ENCODE measurements at regions not wholly inside any gene's neighbourhood (a gene's known extent, or its start where the extent isn't known, plus 50 kb on each side); places are given as distances from the start of the nearest gene placed in this dataset.

GRCh38 chr7:79786187-79786586, 332.7 kb upstream of the MAGI2 start:
- H3K4me3 ChIP-seq (ENCODE audit: control insufficient read depth, low read depth, low read length), result no peak overlapping the region
- TF ChIP-seq, protein P1, sequence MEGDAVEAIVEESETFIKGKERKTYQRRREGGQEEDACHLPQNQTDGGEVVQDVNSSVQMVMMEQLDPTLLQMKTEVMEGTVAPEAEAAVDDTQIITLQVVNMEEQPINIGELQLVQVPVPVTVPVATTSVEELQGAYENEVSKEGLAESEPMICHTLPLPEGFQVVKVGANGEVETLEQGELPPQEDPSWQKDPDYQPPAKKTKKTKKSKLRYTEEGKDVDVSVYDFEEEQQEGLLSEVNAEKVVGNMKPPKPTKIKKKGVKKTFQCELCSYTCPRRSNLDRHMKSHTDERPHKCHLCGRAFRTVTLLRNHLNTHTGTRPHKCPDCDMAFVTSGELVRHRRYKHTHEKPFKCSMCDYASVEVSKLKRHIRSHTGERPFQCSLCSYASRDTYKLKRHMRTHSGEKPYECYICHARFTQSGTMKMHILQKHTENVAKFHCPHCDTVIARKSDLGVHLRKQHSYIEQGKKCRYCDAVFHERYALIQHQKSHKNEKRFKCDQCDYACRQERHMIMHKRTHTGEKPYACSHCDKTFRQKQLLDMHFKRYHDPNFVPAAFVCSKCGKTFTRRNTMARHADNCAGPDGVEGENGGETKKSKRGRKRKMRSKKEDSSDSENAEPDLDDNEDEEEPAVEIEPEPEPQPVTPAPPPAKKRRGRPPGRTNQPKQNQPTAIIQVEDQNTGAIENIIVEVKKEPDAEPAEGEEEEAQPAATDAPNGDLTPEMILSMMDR (IDR thresholded peaks at IDR 0.05; ENCODE audit: control insufficient read depth, insufficient read depth, low read depth, low read length, missing control alignments), result no peak
- no peak for DNase-seq (ENCODE audit: low read depth)

GRCh38 chr7:79785556-79785955, 332.1 kb upstream of the MAGI2 start:
- no peak overlapping the region for H3K4me3 ChIP-seq (ENCODE audit: control insufficient read depth, low read depth, low read length)
- peak; percentile 28 for DNase-seq (ENCODE audit: low read depth)
- TF ChIP-seq, protein P1 (IDR thresholded peaks at IDR 0.05; ENCODE audit: control insufficient read depth, insufficient read depth, low read depth, low read length, missing control alignments), result no peak

DNA sequence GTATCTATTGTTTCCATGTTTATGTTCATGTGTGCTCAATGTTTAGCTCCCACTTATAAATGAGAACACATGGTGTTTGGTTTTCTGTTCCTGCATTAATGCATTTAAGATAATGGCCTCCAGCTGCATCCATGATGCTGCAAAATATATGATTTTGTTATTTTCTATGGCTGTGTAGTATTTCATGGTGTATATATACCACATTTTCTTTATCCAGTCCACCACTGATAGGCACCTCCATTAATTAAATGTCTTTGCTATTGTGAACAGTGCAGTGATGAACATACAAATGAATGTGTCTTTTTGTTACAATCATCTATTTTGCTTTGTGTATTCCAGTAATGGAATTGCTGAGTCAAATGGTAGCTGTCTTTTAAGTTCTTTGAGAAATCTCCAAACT, 329.4 kb upstream of the MAGI2 start:
- no peak for DNase-seq (ENCODE audit: low read depth)
- no peak overlapping the region for H3K4me3 ChIP-seq (ENCODE audit: control insufficient read depth, low read depth, low read length)
- TF ChIP-seq, protein P1 (IDR thresholded peaks at IDR 0.05; ENCODE audit: control insufficient read depth, insufficient read depth, low read depth, low read length, missing control alignments), result no peak

- TF ChIP-seq, protein P1 (IDR thresholded peaks at IDR 0.05; ENCODE audit: control insufficient read depth, insufficient read depth, low read depth, low read length, missing control alignments), result no peak
- no peak overlapping the region for H3K4me3 ChIP-seq (ENCODE audit: control insufficient read depth, low read depth, low read length)
- DNase-seq (ENCODE audit: low read depth), result no peak
Measured at GRCh38 chr7:79782256-79782655, 328.8 kb upstream of the MAGI2 start.

GRCh38 chr7:79781716-79782115, 328.2 kb upstream of the MAGI2 start:
- H3K4me3 ChIP-seq (ENCODE audit: control insufficient read depth, low read depth, low read length), result no peak overlapping the region
- TF ChIP-seq, protein P1 (IDR thresholded peaks at IDR 0.05; ENCODE audit: control insufficient read depth, insufficient read depth, low read depth, low read length, missing control alignments), result no peak
- DNase-seq (ENCODE audit: low read depth), result no peak

GRCh38 chr7:79778786-79779770, 325.6 kb upstream of the MAGI2 start:
- no peak overlapping the region for H3K4me3 ChIP-seq (ENCODE audit: control insufficient read depth, low read depth, low read length)
- TF ChIP-seq, protein P1 (IDR thresholded peaks at IDR 0.05; ENCODE audit: control insufficient read depth, insufficient read depth, low read depth, low read length, missing control alignments), result no peak
- peak; percentile 90 for DNase-seq (ENCODE audit: low read depth)

All from AG09309 (cell line).